ENCODE measurements at regions not wholly inside any gene's neighbourhood (a gene's known extent, or its start where the extent isn't known, plus 50 kb on each side); places are given as distances from the start of the nearest gene placed in this dataset.

- TF ChIP-seq CTCF (IDR thresholded peaks at IDR 0.05) (no peak), POLR2A (IDR thresholded peaks at IDR 0.05) (no peak)
- Histone ChIP-seq H3K27ac (no peak overlapping the region), H3K4me3 (no peak overlapping the region), H3K4me1 (no peaks in the 10 kb centered on the region), H3K9me3 (no peaks in the 10 kb centered on the region), H3K27me3 (no peaks in the 10 kb centered on the region), H3K36me3 (replicated peaks in 1 of 2; ENCODE audit: insufficient read depth in 1 of 2, low read depth in 2 of 2) (no peaks in the 10 kb centered on the region)
- intact Hi-C loops (cut with DNase I) = no loop called here
- 70 to 72% methylated on average over 4 of the region's 4 CpGs for WGBS, 2 donors
- DNase-seq (no peak), ATAC-seq (no peak)
Observed at GRCh38 chr11:128103278-128103873, 484.0 kb downstream of the ETS1 start.

- 55 to 62% methylated on average over 1 of the region's 1 CpG for WGBS, 2 donors
- Histone ChIP-seq H3K27ac (no peak overlapping the region), H3K4me1 (no peaks in the 10 kb centered on the region), H3K27me3 (no peaks in the 10 kb centered on the region), H3K36me3 (replicated peaks in 1 of 2; ENCODE audit: insufficient read depth in 1 of 2, low read depth in 2 of 2) (no peaks in the 10 kb centered on the region), H3K4me3 (no peak overlapping the region), H3K9me3 (no peaks in the 10 kb centered on the region)
- no peak for TF ChIP-seq POLR2A (IDR thresholded peaks at IDR 0.05)
- no peak for TF ChIP-seq CTCF (IDR thresholded peaks at IDR 0.05)
- ATAC-seq = no peak
- intact Hi-C loops (cut with DNase I) = no loop called here
- DNase-seq = no peak
Observed at GRCh38 chr11:128098781-128099180, 488.6 kb downstream of the ETS1 start.

GRCh38 chr11:128095466-128095981 lies 491.8 kb downstream of the ETS1 start:
- intact Hi-C loops (cut with DNase I) = no loop called here
- Histone ChIP-seq H3K4me3 (no peak overlapping the region), H3K9me3 (no peaks in the 10 kb centered on the region), H3K4me1 (no peaks in the 10 kb centered on the region), H3K27me3 (no peaks in the 10 kb centered on the region), H3K27ac (no peak overlapping the region), H3K36me3 (replicated peaks in 1 of 2; ENCODE audit: insufficient read depth in 1 of 2, low read depth in 2 of 2) (no peaks in the 10 kb centered on the region)
- TF ChIP-seq POLR2A (IDR thresholded peaks at IDR 0.05) = no peak
- no peak for TF ChIP-seq CTCF (IDR thresholded peaks at IDR 0.05)
- WGBS, 2 donors = 42 to 64% methylated on average over 2 of the region's 2 CpGs
- ATAC-seq (no peak), DNase-seq (no peak)

GRCh38 chr11:128093689-128094088 lies 493.7 kb downstream of the ETS1 start:
- no peak overlapping the region for H3K27ac ChIP-seq
- intact Hi-C loops (cut with DNase I) = no loop called here
- DNase-seq = no peak
- no peak for TF ChIP-seq CTCF (IDR thresholded peaks at IDR 0.05)
- TF ChIP-seq POLR2A (IDR thresholded peaks at IDR 0.05) = no peak
- H3K4me1 ChIP-seq = no peaks in the 10 kb centered on the region
- H3K36me3 ChIP-seq (replicated peaks in 1 of 2; ENCODE audit: insufficient read depth in 1 of 2, low read depth in 2 of 2) = no peaks in the 10 kb centered on the region
- no peaks in the 10 kb centered on the region for H3K9me3 ChIP-seq
- WGBS, 2 donors = 76 to 79% methylated on average over 2 of the region's 2 CpGs
- H3K4me3 ChIP-seq = no peak overlapping the region
- no peaks in the 10 kb centered on the region for H3K27me3 ChIP-seq
- ATAC-seq = no peak

GRCh38 chr11:128089962-128090361 lies 497.4 kb downstream of the ETS1 start:
- no peaks in the 10 kb centered on the region for H3K9me3 ChIP-seq
- no peak overlapping the region for H3K4me3 ChIP-seq
- H3K27me3 ChIP-seq = no peaks in the 10 kb centered on the region
- ATAC-seq = no peak
- 58 to 71% methylated on average over 1 of the region's 1 CpG for WGBS, 2 donors
- intact Hi-C loops (cut with DNase I) = no loop called here
- H3K4me1 ChIP-seq = no peaks in the 10 kb centered on the region
- no peak for DNase-seq
- TF ChIP-seq CTCF (IDR thresholded peaks at IDR 0.05) (no peak), POLR2A (IDR thresholded peaks at IDR 0.05) (no peak)
- H3K36me3 ChIP-seq (replicated peaks in 1 of 2; ENCODE audit: insufficient read depth in 1 of 2, low read depth in 2 of 2) = no peaks in the 10 kb centered on the region
- no peak overlapping the region for H3K27ac ChIP-seq

Measured in body of pancreas (tissue), 4 donors.